COLO829 (cell line): ENCODE measurements at regions not wholly inside any gene's neighbourhood (a gene's known extent, or its start where the extent isn't known, plus 50 kb on each side); places are given as distances from the start of the nearest gene placed in this dataset.
"Not testable (repeated sequence)": the region's sequence is repeated elsewhere in the genome, so short reads cannot be mapped to it uniquely, and the experiment has no call there.

Source experiments
- DNase-seq: peaks from one replicate; pipeline ENCODE4 v3.0.0; 2012; ENCODE audit warnings: low spot score

GRCh38 chr1:60949826-60950197, 132.5 kb upstream of the NFIA start:
- no peak for DNase-seq

GRCh38 chr1:60949154-60949825, 133.1 kb upstream of the NFIA start:
- DNase-seq = no peak

- DNase-seq = no peak
Measured at GRCh38 chr1:60948486-60948885, 133.9 kb upstream of the NFIA start.

GRCh38 chr1:60947367-60947766, 135.0 kb upstream of the NFIA start:
- DNase-seq = no peak

GRCh38 chr1:60942896-60943638, 139.3 kb upstream of the NFIA start:
- no peak for DNase-seq

GRCh38 chr1:60942291-60942690, 140.1 kb upstream of the NFIA start:
- no peak for DNase-seq

- DNase-seq = not testable (repeated sequence)
Measured at GRCh38 chr1:60940685-60941084, 141.7 kb upstream of the NFIA start.

- DNase-seq = no peak
Measured at GRCh38 chr1:60937720-60938119, 144.6 kb upstream of the NFIA start.

GRCh38 chr1:60936591-60937342, 145.6 kb upstream of the NFIA start:
- DNase-seq = no peak

GRCh38 chr1:60936163-60936562, 146.2 kb upstream of the NFIA start:
- peak; percentile 20 for DNase-seq

- DNase-seq = no peak
Measured at GRCh38 chr1:60935599-60936110, 146.7 kb upstream of the NFIA start.

GRCh38 chr1:60930130-60930529, 152.2 kb upstream of the NFIA start:
- no peak for DNase-seq

GRCh38 chr1:60924964-60925798, 157.2 kb upstream of the NFIA start:
- no peak for DNase-seq

- no peak for DNase-seq
Measured at GRCh38 chr1:60924165-60924564, 158.2 kb upstream of the NFIA start.

GRCh38 chr1:60923389-60924087, 158.8 kb upstream of the NFIA start:
- DNase-seq = no peak

- DNase-seq = no peak
Measured at GRCh38 chr1:60922304-60922703, 160.1 kb upstream of the NFIA start.

- no peak for DNase-seq
Measured at GRCh38 chr1:60921175-60921574, 161.2 kb upstream of the NFIA start.

- DNase-seq = no peak
Measured at GRCh38 chr1:60920561-60920960, 161.8 kb upstream of the NFIA start.

GRCh38 chr1:60918867-60919266, 163.5 kb upstream of the NFIA start:
- DNase-seq = no peak

GRCh38 chr1:60916906-60917305, 165.5 kb upstream of the NFIA start:
- DNase-seq = no peak

- DNase-seq = no peak
Measured at GRCh38 chr1:60916199-60916598, 166.2 kb upstream of the NFIA start.
